ENCODE measurements at regions not wholly inside any gene's neighbourhood (a gene's known extent, or its start where the extent isn't known, plus 50 kb on each side); places are given as distances from the start of the nearest gene placed in this dataset.

GRCh38 chr4:156568041-156568440 lies 403.6 kb downstream of the PDGFC start:
- TF ChIP-seq FOXP2 (optimal IDR thresholded peaks at IDR 0.05; ENCODE audit: control extremely low read depth, extremely low read length, insufficient read depth) = no peak
- no peak for TF ChIP-seq EZH2 (IDR thresholded peaks at IDR 0.05)
- no peak for TF ChIP-seq POLR2AphosphoS5 (IDR thresholded peaks at IDR 0.05; ENCODE audit: borderline replicate concordance, low read depth, low read length)
- H3K4me3 ChIP-seq = no peak overlapping the region
- DNase-seq (ENCODE audit: low read depth, low spot score) = no peak
- no peaks in the 10 kb centered on the region for H3K9me3 ChIP-seq (ENCODE audit: low read depth, low read length)
- no peak overlapping the region for H3K9ac ChIP-seq (ENCODE audit: insufficient read length)
- H3K36me3 ChIP-seq (ENCODE audit: insufficient read depth, low read length) = no peaks in the 10 kb centered on the region
- no peak overlapping the region for H3K27ac ChIP-seq

DNA sequence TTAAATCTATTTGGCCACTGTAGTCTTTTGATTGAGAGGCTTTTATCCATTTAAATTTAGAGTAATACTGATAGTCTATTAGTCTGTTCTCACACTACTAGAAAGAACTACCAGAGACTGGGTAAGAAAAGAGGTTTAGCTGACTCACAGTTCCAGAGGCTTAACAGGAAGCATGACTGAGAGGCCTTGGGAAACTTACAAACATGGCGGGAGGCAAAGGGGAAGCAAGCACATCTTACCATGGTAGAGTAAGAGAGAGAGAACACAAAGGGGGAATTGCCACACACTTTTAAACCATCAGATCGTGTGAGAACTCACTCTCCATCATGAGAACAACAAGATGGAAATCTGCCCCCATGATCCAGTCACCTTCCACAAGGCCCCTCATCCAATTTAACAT lies 410.9 kb downstream of the PDGFC start:
- Histone ChIP-seq H3K36me3 (ENCODE audit: insufficient read depth, low read length) (no peaks in the 10 kb centered on the region), H3K9me3 (ENCODE audit: low read depth, low read length) (0 out of 2 replicates have a peak, but pooled peaks cover 2% of the 10 kb centered on the region), H3K9ac (ENCODE audit: insufficient read length) (no peak overlapping the region), H3K4me3 (no peak overlapping the region), H3K27ac (no peak overlapping the region)
- DNase-seq (ENCODE audit: low read depth, low spot score) = no peak
- no peak for TF ChIP-seq POLR2AphosphoS5 (IDR thresholded peaks at IDR 0.05; ENCODE audit: borderline replicate concordance, low read depth, low read length)
- no peak for TF ChIP-seq EZH2 (IDR thresholded peaks at IDR 0.05)
- TF ChIP-seq FOXP2 (optimal IDR thresholded peaks at IDR 0.05; ENCODE audit: control extremely low read depth, extremely low read length, insufficient read depth) = no peak

- Histone ChIP-seq H3K27ac (no peak overlapping the region), H3K36me3 (ENCODE audit: insufficient read depth, low read length) (no peaks in the 10 kb centered on the region), H3K9me3 (ENCODE audit: low read depth, low read length) (0 out of 2 replicates have a peak, but pooled peaks cover 2% of the 10 kb centered on the region), H3K4me3 (no peak overlapping the region), H3K9ac (ENCODE audit: insufficient read length) (no peak overlapping the region)
- DNase-seq (ENCODE audit: low read depth, low spot score) = no peak
- TF ChIP-seq POLR2AphosphoS5 (IDR thresholded peaks at IDR 0.05; ENCODE audit: borderline replicate concordance, low read depth, low read length) = no peak
- no peak for TF ChIP-seq EZH2 (IDR thresholded peaks at IDR 0.05)
- TF ChIP-seq FOXP2 (optimal IDR thresholded peaks at IDR 0.05; ENCODE audit: control extremely low read depth, extremely low read length, insufficient read depth) = no peak
Observed at GRCh38 chr4:156559346-156559745, 412.3 kb downstream of the PDGFC start.

DNA sequence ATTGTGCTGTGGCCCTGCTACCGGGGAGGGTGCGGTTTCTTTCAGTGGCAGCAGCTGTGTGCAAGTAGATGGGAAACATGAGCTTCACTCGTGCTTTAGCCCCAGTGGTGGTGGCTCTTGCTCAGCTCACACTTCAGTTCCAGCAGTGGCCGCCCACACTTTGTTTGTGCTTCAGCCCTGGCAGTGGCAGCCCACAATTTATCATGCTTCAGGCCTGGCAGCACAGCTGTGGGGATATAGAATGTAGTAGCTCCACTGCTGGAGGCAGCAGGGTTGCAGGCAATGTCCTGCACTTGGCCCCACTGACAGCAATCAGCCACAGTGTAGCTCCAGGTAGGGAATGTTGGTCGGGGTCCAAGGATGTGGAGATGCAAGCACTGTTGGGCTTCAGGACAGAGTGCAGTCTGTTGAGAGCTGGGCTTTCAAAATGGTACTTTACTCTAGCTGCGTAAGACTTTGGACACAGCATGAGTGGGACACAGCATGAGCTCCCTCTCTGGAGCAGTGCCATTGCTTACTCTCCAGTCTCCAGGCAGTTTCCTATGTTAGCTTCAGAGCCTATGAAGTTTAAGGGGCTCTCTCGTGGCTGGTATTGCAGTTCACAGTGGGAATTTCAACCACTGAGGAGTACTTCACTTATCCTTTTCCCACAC lies 413.1 kb downstream of the PDGFC start:
- DNase-seq (ENCODE audit: low read depth, low spot score) = no peak
- 0 out of 2 replicates have a peak, but pooled peaks cover 2% of the 10 kb centered on the region for H3K9me3 ChIP-seq (ENCODE audit: low read depth, low read length)
- no peak for TF ChIP-seq EZH2 (IDR thresholded peaks at IDR 0.05)
- TF ChIP-seq FOXP2 (optimal IDR thresholded peaks at IDR 0.05; ENCODE audit: control extremely low read depth, extremely low read length, insufficient read depth) = no peak
- no peak for TF ChIP-seq POLR2AphosphoS5 (IDR thresholded peaks at IDR 0.05; ENCODE audit: borderline replicate concordance, low read depth, low read length)
- H3K36me3 ChIP-seq (ENCODE audit: insufficient read depth, low read length) = no peaks in the 10 kb centered on the region
- H3K4me3 ChIP-seq = no peak overlapping the region
- H3K27ac ChIP-seq = no peak overlapping the region
- H3K9ac ChIP-seq (ENCODE audit: insufficient read length) = no peak overlapping the region

DNA sequence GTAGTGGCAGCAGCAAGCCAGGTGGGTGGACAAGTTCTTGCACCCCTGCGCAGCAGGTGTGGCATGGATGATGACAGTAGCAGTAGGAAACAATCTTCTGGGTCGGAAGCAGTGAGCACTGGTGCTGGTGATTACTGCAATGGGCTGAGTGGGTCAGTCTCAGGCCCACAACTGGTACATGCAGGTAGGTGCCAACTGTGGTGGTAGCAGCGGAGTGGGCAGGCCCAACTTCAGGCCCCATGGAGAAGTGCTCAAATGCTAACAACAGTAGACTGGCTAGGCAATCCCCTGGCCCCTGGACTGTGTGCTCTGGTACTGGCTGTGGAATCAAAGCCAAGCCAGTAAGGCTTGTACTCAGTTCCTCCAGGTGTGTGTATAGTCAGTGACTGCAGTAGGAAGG lies 413.7 kb downstream of the PDGFC start:
- no peak for TF ChIP-seq FOXP2 (optimal IDR thresholded peaks at IDR 0.05; ENCODE audit: control extremely low read depth, extremely low read length, insufficient read depth)
- no peak for TF ChIP-seq EZH2 (IDR thresholded peaks at IDR 0.05)
- no peak for TF ChIP-seq POLR2AphosphoS5 (IDR thresholded peaks at IDR 0.05; ENCODE audit: borderline replicate concordance, low read depth, low read length)
- no peak overlapping the region for H3K4me3 ChIP-seq
- no peak overlapping the region for H3K27ac ChIP-seq
- peaks cover 3% of the 10 kb centered on the region; the same call in 1 of the 2 replicates for H3K9me3 ChIP-seq (ENCODE audit: low read depth, low read length)
- DNase-seq (ENCODE audit: low read depth, low spot score) = no peak
- no peak overlapping the region for H3K9ac ChIP-seq (ENCODE audit: insufficient read length)
- H3K36me3 ChIP-seq (ENCODE audit: insufficient read depth, low read length) = no peaks in the 10 kb centered on the region

DNA sequence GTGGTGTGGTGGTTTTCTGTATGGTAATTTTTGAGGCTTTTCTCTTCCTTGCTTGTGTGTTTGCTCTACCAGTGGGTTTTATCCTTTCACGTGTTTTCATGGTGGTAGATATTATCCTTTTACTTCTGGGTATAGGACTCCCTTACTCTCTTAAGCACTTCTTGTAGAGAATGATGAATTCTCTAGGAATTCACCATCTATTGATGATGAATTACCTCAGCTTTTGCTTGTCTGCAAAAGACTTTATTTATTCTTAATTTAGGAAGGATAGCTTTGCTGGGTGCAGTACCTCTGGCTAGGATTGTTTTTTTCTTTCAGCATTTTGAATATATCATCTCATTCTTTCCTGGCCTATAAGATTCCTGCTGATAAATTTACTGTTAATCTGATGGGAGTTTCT lies 415.3 kb downstream of the PDGFC start:
- no peak for TF ChIP-seq POLR2AphosphoS5 (IDR thresholded peaks at IDR 0.05; ENCODE audit: borderline replicate concordance, low read depth, low read length)
- TF ChIP-seq EZH2 (IDR thresholded peaks at IDR 0.05) = no peak
- no peak for TF ChIP-seq FOXP2 (optimal IDR thresholded peaks at IDR 0.05; ENCODE audit: control extremely low read depth, extremely low read length, insufficient read depth)
- Histone ChIP-seq H3K4me3 (no peak overlapping the region), H3K9ac (ENCODE audit: insufficient read length) (no peak overlapping the region), H3K27ac (no peak overlapping the region), H3K9me3 (ENCODE audit: low read depth, low read length) (peaks cover 6% of the 10 kb centered on the region; the same call in 1 of the 2 replicates), H3K36me3 (ENCODE audit: insufficient read depth, low read length) (no peaks in the 10 kb centered on the region)
- DNase-seq (ENCODE audit: low read depth, low spot score) = no peak

DNA sequence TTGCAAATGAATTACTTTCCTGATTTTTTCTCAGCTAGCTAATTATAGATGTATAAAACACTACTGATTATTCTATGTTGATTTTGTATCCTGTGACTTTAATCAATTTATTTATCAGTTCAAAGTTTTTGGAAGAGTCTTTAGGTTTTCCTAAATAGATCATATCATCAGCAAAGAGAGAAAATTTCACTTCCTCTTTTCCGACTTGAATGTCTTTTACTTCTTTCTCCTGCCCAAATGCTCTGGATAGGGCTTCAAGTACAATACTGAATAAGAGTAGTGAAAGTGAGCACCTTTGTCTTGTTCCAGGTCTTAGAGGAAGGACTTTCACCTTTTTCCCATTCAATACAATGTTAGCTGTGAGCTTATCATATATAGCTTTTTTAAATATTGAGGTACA lies 417.9 kb downstream of the PDGFC start:
- no peak overlapping the region for H3K27ac ChIP-seq
- no peak for DNase-seq (ENCODE audit: low read depth, low spot score)
- no peak overlapping the region for H3K4me3 ChIP-seq
- peaks cover 6% of the 10 kb centered on the region; the same call in 1 of the 2 replicates for H3K9me3 ChIP-seq (ENCODE audit: low read depth, low read length)
- TF ChIP-seq POLR2AphosphoS5 (IDR thresholded peaks at IDR 0.05; ENCODE audit: borderline replicate concordance, low read depth, low read length) (no peak), EZH2 (IDR thresholded peaks at IDR 0.05) (no peak), FOXP2 (optimal IDR thresholded peaks at IDR 0.05; ENCODE audit: control extremely low read depth, extremely low read length, insufficient read depth) (no peak)
- no peak overlapping the region for H3K9ac ChIP-seq (ENCODE audit: insufficient read length)
- no peaks in the 10 kb centered on the region for H3K36me3 ChIP-seq (ENCODE audit: insufficient read depth, low read length)

DNA sequence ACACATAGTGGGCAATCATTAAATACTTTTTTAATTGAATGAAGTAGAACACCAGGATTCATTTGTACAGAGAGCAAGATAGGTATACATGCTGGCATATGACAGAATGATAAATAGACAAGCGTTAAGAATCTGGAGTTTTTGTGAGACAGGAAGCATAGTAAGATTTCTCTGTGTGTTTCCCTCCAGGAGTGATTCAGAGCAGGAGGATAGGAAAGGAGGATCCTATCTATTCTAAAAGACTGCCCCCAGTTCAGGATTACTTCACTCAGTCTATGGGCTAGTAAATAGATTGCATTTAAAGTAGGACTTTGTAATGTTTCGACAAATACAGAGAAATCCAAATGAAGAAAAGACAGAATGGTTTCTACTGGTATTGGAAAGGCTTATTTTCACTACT lies 423.7 kb downstream of the PDGFC start:
- Histone ChIP-seq H3K4me3 (no peak overlapping the region), H3K27ac (no peak overlapping the region), H3K9ac (ENCODE audit: insufficient read length) (no peak overlapping the region), H3K36me3 (ENCODE audit: insufficient read depth, low read length) (no peaks in the 10 kb centered on the region), H3K9me3 (ENCODE audit: low read depth, low read length) (peaks cover 3% of the 10 kb centered on the region; the same call in 1 of the 2 replicates)
- TF ChIP-seq EZH2 (IDR thresholded peaks at IDR 0.05) = no peak
- TF ChIP-seq POLR2AphosphoS5 (IDR thresholded peaks at IDR 0.05; ENCODE audit: borderline replicate concordance, low read depth, low read length) = no peak
- no peak for TF ChIP-seq FOXP2 (optimal IDR thresholded peaks at IDR 0.05; ENCODE audit: control extremely low read depth, extremely low read length, insufficient read depth)
- no peak for DNase-seq (ENCODE audit: low read depth, low spot score)

DNA sequence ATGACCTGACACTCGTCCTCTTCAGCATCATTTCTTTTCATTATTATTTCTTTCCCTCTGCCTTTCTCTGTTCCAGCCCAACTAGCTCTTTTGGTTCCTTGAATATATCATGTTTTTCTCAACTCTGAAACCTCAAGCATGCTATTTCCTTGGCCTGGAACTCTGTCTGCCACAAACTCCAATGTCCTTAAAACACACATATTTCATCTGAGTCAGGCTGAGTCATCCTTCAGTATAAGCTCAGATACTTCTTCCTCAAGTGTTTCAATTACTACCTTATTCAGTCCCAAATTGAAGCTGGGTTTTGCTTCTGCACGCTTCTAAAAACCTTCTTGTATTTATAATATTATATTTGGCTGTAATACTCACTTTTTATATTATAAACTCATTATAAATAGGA lies 424.2 kb downstream of the PDGFC start:
- TF ChIP-seq FOXP2 (optimal IDR thresholded peaks at IDR 0.05; ENCODE audit: control extremely low read depth, extremely low read length, insufficient read depth) = no peak
- TF ChIP-seq POLR2AphosphoS5 (IDR thresholded peaks at IDR 0.05; ENCODE audit: borderline replicate concordance, low read depth, low read length) = no peak
- no peak for TF ChIP-seq EZH2 (IDR thresholded peaks at IDR 0.05)
- Histone ChIP-seq H3K9ac (ENCODE audit: insufficient read length) (no peak overlapping the region), H3K4me3 (no peak overlapping the region), H3K36me3 (ENCODE audit: insufficient read depth, low read length) (no peaks in the 10 kb centered on the region), H3K9me3 (ENCODE audit: low read depth, low read length) (no peaks in the 10 kb centered on the region), H3K27ac (no peak overlapping the region)
- DNase-seq (ENCODE audit: low read depth, low spot score) = no peak
